H9 (cell line): ENCODE measurements at regions not wholly inside any gene's neighbourhood (a gene's known extent, or its start where the extent isn't known, plus 50 kb on each side); places are given as distances from the start of the nearest gene placed in this dataset.

Experiments used
- DNase-seq: peaks from one replicate; pipeline ENCODE4 v3.0.0-alpha.2; 2017
- H2AFZ ChIP-seq: one replicate; pipeline ENCODE4 v1.6.1; 2013; ENCODE audit warnings: mild to moderate bottlenecking, low read length, control low read depth, moderate library complexity
- H2AK5ac ChIP-seq: 2 replicates; pipeline ENCODE4 v1.6.1; 2013; ENCODE audit warnings: low read length, control low read depth, mixed read lengths; ENCODE audit not compliant: insufficient read length
- H2BK120ac ChIP-seq: one replicate; pipeline ENCODE4 v1.6.1; 2013; ENCODE audit warnings: low read depth, mild to moderate bottlenecking, low read length, control low read depth, inconsistent platforms; ENCODE audit not compliant: poor library complexity, severe bottlenecking
- H2BK12ac ChIP-seq: 2 replicates; pipeline ENCODE4 v1.6.1; 2013; ENCODE audit warnings: low read length, control low read depth, mixed read lengths, low read depth; ENCODE audit not compliant: insufficient read length
- H2BK15ac ChIP-seq: 2 replicates; pipeline ENCODE4 v1.6.1; 2013; ENCODE audit warnings: low read depth, low read length, control low read depth
- H2BK20ac ChIP-seq: one replicate; pipeline ENCODE4 v1.6.1; 2013; ENCODE audit warnings: low read depth, mild to moderate bottlenecking, low read length, control low read depth, inconsistent platforms; ENCODE audit not compliant: poor library complexity, severe bottlenecking
- H2BK5ac ChIP-seq: 2 replicates; pipeline ENCODE4 v1.6.1; 2013; ENCODE audit warnings: low read length, control low read depth, mixed read lengths; ENCODE audit not compliant: insufficient read length
- H3K14ac ChIP-seq: 2 replicates; pipeline ENCODE4 v1.6.1; 2013; ENCODE audit warnings: low read length, control low read depth; ENCODE audit not compliant: insufficient read depth
- H3K18ac ChIP-seq: 2 replicates; pipeline ENCODE4 v1.6.1; 2013; ENCODE audit warnings: low read depth, mild to moderate bottlenecking, mixed read lengths, low read length, control low read depth; ENCODE audit not compliant: insufficient read length
- H3K23ac ChIP-seq: 2 replicates; pipeline ENCODE4 v1.6.1; 2013; ENCODE audit warnings: low read length, control low read depth, mixed read lengths, low read depth; ENCODE audit not compliant: insufficient read length
- H3K23me2 ChIP-seq: 2 replicates; pipeline ENCODE4 v1.6.1; 2013; ENCODE audit warnings: low read depth, mild to moderate bottlenecking, mixed read lengths, low read length, control low read depth; ENCODE audit not compliant: insufficient read length, poor library complexity, severe bottlenecking
- H3K27ac ChIP-seq: 2 replicates; pipeline ENCODE4 v1.5.1; 2013; ENCODE audit warnings: low read length, control low read depth, mixed read lengths, low read depth; ENCODE audit not compliant: insufficient read length
- H3K27me3 ChIP-seq: 2 replicates; pipeline ENCODE4 v1.6.1; 2013; ENCODE audit warnings: low read length, control low read depth, inconsistent platforms; ENCODE audit not compliant: insufficient read depth
- H3K4ac ChIP-seq: 2 replicates; pipeline ENCODE4 v1.6.1; 2013; ENCODE audit warnings: low read depth, mild to moderate bottlenecking, control low read depth, inconsistent platforms, low read length, moderate library complexity
- H3K4me1 ChIP-seq: 2 replicates; pipeline ENCODE4 v1.6.1; 2013; ENCODE audit warnings: low read length, control low read depth, inconsistent platforms; ENCODE audit not compliant: insufficient read depth
- H3K4me2 ChIP-seq: 2 replicates; pipeline ENCODE4 v1.6.1; 2013; ENCODE audit warnings: low read length, control low read depth, mixed read lengths; ENCODE audit not compliant: insufficient read length, insufficient read depth
- H3K56ac ChIP-seq: 2 replicates; pipeline ENCODE4 v1.6.1; 2013; ENCODE audit warnings: low read depth, mild to moderate bottlenecking, mixed read lengths, low read length, control low read depth; ENCODE audit not compliant: insufficient read length
- H3K79me1 ChIP-seq: 2 replicates; pipeline ENCODE4 v1.6.1; 2013; ENCODE audit warnings: low read depth, mild to moderate bottlenecking, moderate library complexity, low read length, control low read depth, inconsistent platforms; ENCODE audit not compliant: insufficient read depth, poor library complexity, severe bottlenecking
- H3K79me2 ChIP-seq: 2 replicates; pipeline ENCODE4 v1.6.1; 2013; ENCODE audit warnings: low read length, control low read depth, inconsistent platforms; ENCODE audit not compliant: insufficient read depth
- H3K9ac ChIP-seq: 2 replicates; pipeline ENCODE4 v1.6.1; 2013; ENCODE audit warnings: low read length, control low read depth, mixed read lengths; ENCODE audit not compliant: insufficient read length; ENCODE audit errors: extremely low read depth
- H3K9me3 ChIP-seq: one replicate; pipeline ENCODE4 v1.6.1; 2013; ENCODE audit warnings: low read depth, low read length, inconsistent platforms; ENCODE audit not compliant: control insufficient read depth
- H3T11ph ChIP-seq: one replicate; pipeline ENCODE4 v1.6.1; 2013; ENCODE audit warnings: mild to moderate bottlenecking, low read length, control low read depth, inconsistent platforms
- H4K20me1 ChIP-seq: one replicate; pipeline ENCODE4 v1.6.1; 2013; ENCODE audit not compliant: control insufficient read depth, insufficient read length, insufficient read depth
- H4K5ac ChIP-seq: 2 replicates; pipeline ENCODE4 v1.6.1; 2013; ENCODE audit warnings: low read depth, mild to moderate bottlenecking, mixed read lengths, low read length, control low read depth; ENCODE audit not compliant: insufficient read length
- H4K8ac ChIP-seq: replicated peaks from 2 replicates; pipeline ENCODE4 v1.6.1; 2013; ENCODE audit warnings: low read length, control low read depth, mixed read lengths, low read depth; ENCODE audit not compliant: insufficient read length
- H4K91ac ChIP-seq: 2 replicates; pipeline ENCODE4 v1.6.1; 2013; ENCODE audit warnings: low read depth, mild to moderate bottlenecking, moderate library complexity, mixed read lengths, low read length, control low read depth; ENCODE audit not compliant: insufficient read length
- H3K27ac Mint-ChIP-seq, 3 experiments: 2 replicates in 2 of 3; 3 replicates in 1 of 3; pipeline ENCODE4 v1.8.0; 2020 to 2021; ENCODE audit warnings: mixed read lengths in 3 of 3, mild to moderate bottlenecking in 1 of 3, moderate library complexity in 1 of 3
- H3K27me3 Mint-ChIP-seq: 2 replicates; pipeline ENCODE4 v1.8.0; 2021; ENCODE audit warnings: low read depth, mild to moderate bottlenecking, moderate library complexity, mixed read lengths
- H3K36me3 Mint-ChIP-seq, 3 experiments: 2 replicates in 2 of 3; 3 replicates in 1 of 3; pipeline ENCODE4 v1.8.0; 2020 to 2021; ENCODE audit warnings: low read depth in 3 of 3, mixed read lengths in 3 of 3; ENCODE audit not compliant: insufficient read depth in 1 of 3
- H3K4me1 Mint-ChIP-seq, 2 experiments: 2 replicates each; pipeline ENCODE4 v1.8.0; 2020; ENCODE audit warnings: mixed read lengths in 2 of 2
- H3K4me3 Mint-ChIP-seq, 2 experiments: 2 replicates in 1 of 2; 3 replicates in 1 of 2; pipeline ENCODE4 v1.8.0; 2020 to 2021; ENCODE audit warnings: mild to moderate bottlenecking in 2 of 2, mixed read lengths in 2 of 2, moderate library complexity in 1 of 2
- H3K9me3 Mint-ChIP-seq, 2 experiments: 2 replicates in 1 of 2; 3 replicates in 1 of 2; pipeline ENCODE4 v1.8.0; 2020; ENCODE audit warnings: mild to moderate bottlenecking in 2 of 2, mixed read lengths in 2 of 2, moderate library complexity in 1 of 2
- TF ChIP-seq, protein P1 (sequence below): fragments of 200-600 bp; sonication (generic); conservative IDR thresholded peaks from 3 replicates; pipeline ENCODE4 v1.8.0; 2021; ENCODE audit warnings: antibody characterized with exemption, mild to moderate bottlenecking

DNA sequence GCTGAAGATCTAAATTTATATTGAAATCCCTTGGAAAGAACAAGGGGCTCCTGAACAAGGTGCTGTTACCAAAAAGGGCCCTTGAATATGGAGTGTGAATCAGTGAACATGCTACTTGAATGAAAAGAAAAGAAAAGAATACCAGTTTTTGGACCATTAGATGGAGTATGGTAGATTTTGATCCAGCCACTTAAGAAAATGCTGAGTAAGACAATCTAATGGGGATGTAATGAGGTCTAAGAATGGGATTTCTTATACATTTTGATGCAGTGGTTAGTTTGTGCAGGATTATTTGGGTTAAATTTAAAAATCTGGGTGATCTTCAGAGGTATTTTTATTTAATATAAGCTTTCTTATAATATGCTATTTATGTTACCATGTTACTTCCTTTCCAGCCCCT, 2003.0 kb upstream of the LRRTM1 start:
- H2BK5ac ChIP-seq: no peak overlapping the region
- H3K27ac Mint-ChIP-seq: no peak overlapping the region

More for the DNA sequence above, 2003.0 kb upstream of the LRRTM1 start:
- no peaks in the 10 kb centered on the region for H3K79me2 ChIP-seq
- H3K4me1 ChIP-seq: no peaks in the 10 kb centered on the region
- no peak overlapping the region for H3K27ac ChIP-seq
- H3K36me3 Mint-ChIP-seq: no peaks in the 10 kb centered on the region
- no peak overlapping the region for H2BK20ac ChIP-seq
- no peaks in the 10 kb centered on the region for H3K9me3 ChIP-seq
- H3K4me3 Mint-ChIP-seq: no peak overlapping the region
- no peak overlapping the region for H4K8ac ChIP-seq
- no peak overlapping the region for H2BK15ac ChIP-seq
- H3T11ph ChIP-seq: no peak overlapping the region
- TF ChIP-seq, protein P1, sequence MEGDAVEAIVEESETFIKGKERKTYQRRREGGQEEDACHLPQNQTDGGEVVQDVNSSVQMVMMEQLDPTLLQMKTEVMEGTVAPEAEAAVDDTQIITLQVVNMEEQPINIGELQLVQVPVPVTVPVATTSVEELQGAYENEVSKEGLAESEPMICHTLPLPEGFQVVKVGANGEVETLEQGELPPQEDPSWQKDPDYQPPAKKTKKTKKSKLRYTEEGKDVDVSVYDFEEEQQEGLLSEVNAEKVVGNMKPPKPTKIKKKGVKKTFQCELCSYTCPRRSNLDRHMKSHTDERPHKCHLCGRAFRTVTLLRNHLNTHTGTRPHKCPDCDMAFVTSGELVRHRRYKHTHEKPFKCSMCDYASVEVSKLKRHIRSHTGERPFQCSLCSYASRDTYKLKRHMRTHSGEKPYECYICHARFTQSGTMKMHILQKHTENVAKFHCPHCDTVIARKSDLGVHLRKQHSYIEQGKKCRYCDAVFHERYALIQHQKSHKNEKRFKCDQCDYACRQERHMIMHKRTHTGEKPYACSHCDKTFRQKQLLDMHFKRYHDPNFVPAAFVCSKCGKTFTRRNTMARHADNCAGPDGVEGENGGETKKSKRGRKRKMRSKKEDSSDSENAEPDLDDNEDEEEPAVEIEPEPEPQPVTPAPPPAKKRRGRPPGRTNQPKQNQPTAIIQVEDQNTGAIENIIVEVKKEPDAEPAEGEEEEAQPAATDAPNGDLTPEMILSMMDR: no peak
- H3K18ac ChIP-seq: no peak overlapping the region
- H3K9me3 Mint-ChIP-seq: no peaks in the 10 kb centered on the region
- no peak overlapping the region for H2AK5ac ChIP-seq
- no peak overlapping the region for H3K23ac ChIP-seq
- no peak overlapping the region for H2BK120ac ChIP-seq
- no peak overlapping the region for H2BK12ac ChIP-seq
- no peak overlapping the region for H3K4ac ChIP-seq
- H3K27me3 ChIP-seq: no peaks in the 10 kb centered on the region
- no peak for DNase-seq
- no peak overlapping the region for H3K14ac ChIP-seq
- no peaks in the 10 kb centered on the region for H4K20me1 ChIP-seq
- no peak overlapping the region for H3K9ac ChIP-seq
- no peak overlapping the region for H4K91ac ChIP-seq
- H3K4me2 ChIP-seq: no peak overlapping the region
- H4K5ac ChIP-seq: no peak overlapping the region
- no peak overlapping the region for H3K56ac ChIP-seq
- no peaks in the 10 kb centered on the region for H3K27me3 Mint-ChIP-seq
- no peak overlapping the region for H2AFZ ChIP-seq
- no peaks in the 10 kb centered on the region for H3K23me2 ChIP-seq
- no peaks in the 10 kb centered on the region for H3K79me1 ChIP-seq
- no peaks in the 10 kb centered on the region for H3K4me1 Mint-ChIP-seq
